ENCODE measurements at regions not wholly inside any gene's neighbourhood (a gene's known extent, or its start where the extent isn't known, plus 50 kb on each side); places are given as distances from the start of the nearest gene placed in this dataset.
"Not testable (repeated sequence)": the region's sequence is repeated elsewhere in the genome, so short reads cannot be mapped to it uniquely, and the experiment has no call there.

- Histone ChIP-seq H3K4me3 (ENCODE audit: low read depth, low read length) (no peak overlapping the region), H3K9me3 (ENCODE audit: control insufficient read depth, insufficient read depth, low read length) (no peaks in the 10 kb centered on the region), H3K27me3 (ENCODE audit: control insufficient read depth, insufficient read depth, low read length) (no peaks in the 10 kb centered on the region), H3K9ac (ENCODE audit: low read depth, low read length) (no peak overlapping the region), H3K27ac (ENCODE audit: low read depth, low read length) (no peak overlapping the region), H3K36me3 (ENCODE audit: control insufficient read depth, insufficient read depth, low read length) (no peaks in the 10 kb centered on the region), H3K4me1 (ENCODE audit: control insufficient read depth, insufficient read depth, low read length) (peaks cover 7% of the 10 kb centered on the region)
Measured at GRCh38 chr3:190941694-190942260, 79.3 kb upstream of the GMNC start.

- not testable (repeated sequence) for H3K36me3 ChIP-seq (ENCODE audit: control insufficient read depth, insufficient read depth, low read length); H3K27me3 ChIP-seq (ENCODE audit: control insufficient read depth, insufficient read depth, low read length); H3K4me1 ChIP-seq (ENCODE audit: control insufficient read depth, insufficient read depth, low read length); H3K9me3 ChIP-seq (ENCODE audit: control insufficient read depth, insufficient read depth, low read length); H3K9ac ChIP-seq (ENCODE audit: low read depth, low read length); H3K27ac ChIP-seq (ENCODE audit: low read depth, low read length); H3K4me3 ChIP-seq (ENCODE audit: low read depth, low read length)
Measured at GRCh38 chr3:190934616-190935015, 72.1 kb upstream of the GMNC start.

- Histone ChIP-seq H3K36me3 (ENCODE audit: control insufficient read depth, insufficient read depth, low read length) (no peaks in the 10 kb centered on the region), H3K4me3 (ENCODE audit: low read depth, low read length) (no peak overlapping the region), H3K9me3 (ENCODE audit: control insufficient read depth, insufficient read depth, low read length) (no peaks in the 10 kb centered on the region), H3K27me3 (ENCODE audit: control insufficient read depth, insufficient read depth, low read length) (no peaks in the 10 kb centered on the region), H3K4me1 (ENCODE audit: control insufficient read depth, insufficient read depth, low read length) (no peaks in the 10 kb centered on the region), H3K9ac (ENCODE audit: low read depth, low read length) (no peak overlapping the region), H3K27ac (ENCODE audit: low read depth, low read length) (no peak overlapping the region)
Measured at GRCh38 chr3:190926619-190927018, 64.1 kb upstream of the GMNC start.

- peaks cover 4% of the 10 kb centered on the region for H3K4me1 ChIP-seq (ENCODE audit: control insufficient read depth, insufficient read depth, low read length)
- H3K9me3 ChIP-seq (ENCODE audit: control insufficient read depth, insufficient read depth, low read length): no peaks in the 10 kb centered on the region
- no peak overlapping the region for H3K9ac ChIP-seq (ENCODE audit: low read depth, low read length)
- no peak overlapping the region for H3K27ac ChIP-seq (ENCODE audit: low read depth, low read length)
- H3K4me3 ChIP-seq (ENCODE audit: low read depth, low read length): no peak overlapping the region
- H3K36me3 ChIP-seq (ENCODE audit: control insufficient read depth, insufficient read depth, low read length): no peaks in the 10 kb centered on the region
- no peaks in the 10 kb centered on the region for H3K27me3 ChIP-seq (ENCODE audit: control insufficient read depth, insufficient read depth, low read length)
Measured at GRCh38 chr3:190912736-190913135, 50.2 kb upstream of the GMNC start.
